ENCODE measurements at regions not wholly inside any gene's neighbourhood (a gene's known extent, or its start where the extent isn't known, plus 50 kb on each side); places are given as distances from the start of the nearest gene placed in this dataset.

GRCh38 chr5:153881687-153882086 lies 157.0 kb downstream of the FAM114A2 start:
- DNase-seq (ENCODE audit: low read depth), result no peak

GRCh38 chr5:153880106-153880505 lies 158.6 kb downstream of the FAM114A2 start:
- DNase-seq (ENCODE audit: low read depth), result no peak

GRCh38 chr5:153879596-153879995 lies 159.1 kb downstream of the FAM114A2 start:
- DNase-seq (ENCODE audit: low read depth), result no peak

- DNase-seq (ENCODE audit: low read depth), result no peak
These were observed 172.5 kb downstream of the FAM114A2 start for GRCh38 chr5:153866176-153866575.

- DNase-seq (ENCODE audit: low read depth), result no peak
These were observed 173.7 kb downstream of the FAM114A2 start for GRCh38 chr5:153865016-153865415.

- no peak for DNase-seq (ENCODE audit: low read depth)
These were observed 174.8 kb downstream of the FAM114A2 start for GRCh38 chr5:153863951-153864350.

All from HT1080 (cell line).